ENCODE measurements at regions not wholly inside any gene's neighbourhood (a gene's known extent, or its start where the extent isn't known, plus 50 kb on each side); places are given as distances from the start of the nearest gene placed in this dataset.
"Not testable (repeated sequence)": the region's sequence is repeated elsewhere in the genome, so short reads cannot be mapped to it uniquely, and the experiment has no call there.

DNA sequence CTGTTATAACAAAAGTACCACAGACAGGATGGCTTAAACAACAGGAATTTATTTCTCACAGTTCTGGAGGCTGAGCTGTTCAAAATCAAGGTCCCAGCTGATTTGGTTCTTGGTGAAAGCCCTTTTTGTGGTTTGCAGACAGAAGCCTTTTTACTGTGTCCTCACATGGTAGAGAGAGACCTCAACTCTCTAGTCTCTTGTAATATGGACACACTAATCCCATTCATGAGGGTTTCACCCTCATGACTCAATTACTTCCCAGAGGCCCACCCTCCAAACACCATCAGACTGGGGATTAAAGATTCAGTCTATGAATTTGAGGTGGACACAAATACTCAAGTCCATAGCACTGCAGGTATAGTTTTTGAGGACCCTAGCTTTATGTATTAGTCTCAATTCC lies 97.3 kb upstream of the WIPF3 start:
- not testable (repeated sequence) for H3K36me3 ChIP-seq; H3K4me1 ChIP-seq; DNase-seq; H3K27ac ChIP-seq; H3K4me3 ChIP-seq; H3K9me3 ChIP-seq (replicated peaks); H3K27me3 ChIP-seq

- not testable (repeated sequence) for H3K9me3 ChIP-seq (replicated peaks); H3K27ac ChIP-seq; H3K4me1 ChIP-seq; H3K27me3 ChIP-seq; H3K36me3 ChIP-seq
- peak; percentile 66 to 75 for DNase-seq
- peak overlapping the region; percentile 28 for H3K4me3 ChIP-seq
Observed at GRCh38 chr7:29723127-29723526, 83.2 kb upstream of the WIPF3 start.

DNA sequence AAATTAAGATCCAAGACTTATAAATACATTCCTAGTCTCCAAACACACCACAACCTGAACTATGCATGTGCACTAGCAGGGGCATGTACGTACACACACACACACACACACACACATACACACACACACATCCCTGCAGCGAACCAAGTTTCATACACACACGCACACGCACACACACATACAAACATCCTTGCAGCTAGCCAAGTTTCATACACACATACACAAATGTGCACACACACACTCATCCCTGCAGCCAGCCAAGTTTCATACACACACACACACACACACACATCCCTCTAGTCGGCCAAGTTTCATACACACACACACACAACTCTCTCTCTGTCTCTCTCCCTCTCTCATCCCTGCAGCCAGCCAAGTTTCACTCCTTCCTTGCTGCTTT lies 82.7 kb upstream of the WIPF3 start:
- Histone ChIP-seq H3K4me3 (peak overlapping the region; percentile 28), H3K27me3 (no peaks in the 10 kb centered on the region), H3K4me1 (no peaks in the 10 kb centered on the region; the same call in 1 of the 2 replicates), H3K36me3 (no peaks in the 10 kb centered on the region), H3K9me3 (replicated peaks) (peaks cover under 1% of the 10 kb centered on the region; the same call in 1 of the 2 replicates), H3K27ac (no peak overlapping the region; the same call in 1 of the 2 replicates)
- DNase-seq: peak; percentile 12 to 20

- H3K27ac ChIP-seq; H3K27me3 ChIP-seq; H3K4me3 ChIP-seq; H3K4me1 ChIP-seq; H3K9me3 ChIP-seq (replicated peaks); H3K36me3 ChIP-seq: not testable (repeated sequence)
- peak; percentile 75 to 89 for DNase-seq
Observed at GRCh38 chr7:29729534-29730165, 76.7 kb upstream of the WIPF3 start.

GRCh38 chr7:29734246-29734731 lies 72.0 kb upstream of the WIPF3 start:
- peaks cover 3% of the 10 kb centered on the region; the same call in 1 of the 2 replicates for H3K4me1 ChIP-seq
- no peaks in the 10 kb centered on the region for H3K27me3 ChIP-seq
- no peaks in the 10 kb centered on the region for H3K9me3 ChIP-seq (replicated peaks)
- H3K27ac ChIP-seq: no peak overlapping the region
- DNase-seq: no peak
- H3K4me3 ChIP-seq: no peak overlapping the region
- no peaks in the 10 kb centered on the region for H3K36me3 ChIP-seq

- not testable (repeated sequence) for H3K4me3 ChIP-seq; H3K27ac ChIP-seq; H3K27me3 ChIP-seq; DNase-seq; H3K4me1 ChIP-seq; H3K9me3 ChIP-seq (replicated peaks); H3K36me3 ChIP-seq
Observed at GRCh38 chr7:29747645-29748245, 58.6 kb upstream of the WIPF3 start.

GRCh38 chr7:29748286-29749099 lies 57.8 kb upstream of the WIPF3 start:
- peak; percentile 11 to 68 for DNase-seq
- no peaks in the 10 kb centered on the region for H3K36me3 ChIP-seq
- H3K9me3 ChIP-seq (replicated peaks): no peaks in the 10 kb centered on the region
- no peaks in the 10 kb centered on the region for H3K4me1 ChIP-seq
- H3K27me3 ChIP-seq: no peaks in the 10 kb centered on the region
- no peak overlapping the region for H3K4me3 ChIP-seq
- no peak overlapping the region for H3K27ac ChIP-seq

GRCh38 chr7:29749701-29750321 lies 56.5 kb upstream of the WIPF3 start:
- no peak for DNase-seq
- no peaks in the 10 kb centered on the region for H3K9me3 ChIP-seq (replicated peaks)

DNA sequence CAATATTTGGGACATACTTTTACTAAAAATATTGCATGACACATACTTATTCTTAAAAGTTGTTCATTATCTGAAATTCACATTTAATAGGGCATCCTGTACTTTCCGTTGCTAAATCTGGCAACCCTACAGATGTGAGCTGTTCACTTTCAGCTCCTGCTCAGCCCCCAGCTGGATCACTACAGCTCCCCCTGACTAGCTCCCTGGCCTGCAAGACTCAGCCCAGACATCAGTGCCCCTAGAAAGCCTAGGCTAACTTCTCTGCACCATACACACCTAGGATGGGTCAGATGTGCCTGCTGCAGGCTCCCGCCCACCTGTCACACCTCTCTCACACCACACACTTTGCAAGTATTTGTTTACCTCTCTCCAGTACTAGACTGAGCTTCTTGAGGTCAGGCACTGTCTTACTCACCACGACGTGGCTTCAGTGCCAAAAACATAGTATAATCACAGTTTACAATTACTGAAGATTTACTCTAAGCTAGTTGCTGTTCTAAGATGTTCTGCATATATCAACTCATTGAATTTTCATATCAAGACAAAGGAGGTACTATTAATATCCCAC lies 55.9 kb upstream of the WIPF3 start:
- not testable (repeated sequence) for H3K4me3 ChIP-seq; H3K36me3 ChIP-seq; H3K9me3 ChIP-seq (replicated peaks); H3K27me3 ChIP-seq; H3K4me1 ChIP-seq; H3K27ac ChIP-seq; DNase-seq

More at GRCh38 chr7:29749701-29750321, 56.5 kb upstream of the WIPF3 start:
- H3K4me1 ChIP-seq: peaks cover under 1% of the 10 kb centered on the region; the same call in 1 of the 2 replicates
- H3K4me3 ChIP-seq: no peak overlapping the region
- 0 out of 2 replicates have a peak, but pooled peaks cover 4% of the 10 kb centered on the region for H3K27me3 ChIP-seq
- no peaks in the 10 kb centered on the region for H3K36me3 ChIP-seq
- H3K27ac ChIP-seq: no peak overlapping the region

GRCh38 chr7:29751012-29751411 lies 55.3 kb upstream of the WIPF3 start:
- DNase-seq; H3K27ac ChIP-seq; H3K4me1 ChIP-seq; H3K36me3 ChIP-seq; H3K27me3 ChIP-seq; H3K9me3 ChIP-seq (replicated peaks); H3K4me3 ChIP-seq: not testable (repeated sequence)

GRCh38 chr7:29754874-29755490 lies 51.3 kb upstream of the WIPF3 start:
- Histone ChIP-seq H3K9me3 (replicated peaks) (no peaks in the 10 kb centered on the region), H3K27ac (no peak overlapping the region), H3K36me3 (no peaks in the 10 kb centered on the region), H3K27me3 (peaks cover 4% of the 10 kb centered on the region; the same call in 1 of the 2 replicates), H3K4me1 (peaks cover 7% of the 10 kb centered on the region; the same call in 1 of the 2 replicates), H3K4me3 (no peak overlapping the region)
- DNase-seq: no peak

Measured in SJCRH30 (cell line).